ENCODE measurements at regions not wholly inside any gene's neighbourhood (a gene's known extent, or its start where the extent isn't known, plus 50 kb on each side); places are given as distances from the start of the nearest gene placed in this dataset.
"Not testable (repeated sequence)": the region's sequence is repeated elsewhere in the genome, so short reads cannot be mapped to it uniquely, and the experiment has no call there.

- no peak for FAIRE-seq
These were observed 938.5 kb upstream of the ACO1 start for GRCh38 chr9:31445960-31446359.

- no peak for FAIRE-seq
These were observed 917.4 kb upstream of the ACO1 start for GRCh38 chr9:31467075-31467474.

- FAIRE-seq = no peak
These were observed 914.4 kb upstream of the ACO1 start for GRCh38 chr9:31470051-31470450.

GRCh38 chr9:31471010-31471409 lies 913.4 kb upstream of the ACO1 start:
- FAIRE-seq = no peak

GRCh38 chr9:31486630-31487029 lies 897.8 kb upstream of the ACO1 start:
- FAIRE-seq = no peak

GRCh38 chr9:31490551-31491106 lies 893.8 kb upstream of the ACO1 start:
- no peak for FAIRE-seq

- FAIRE-seq = no peak
These were observed 892.2 kb upstream of the ACO1 start for GRCh38 chr9:31492229-31492628.

GRCh38 chr9:31500422-31500821 lies 884.0 kb upstream of the ACO1 start:
- FAIRE-seq = no peak

- no peak for FAIRE-seq
These were observed 865.4 kb upstream of the ACO1 start for GRCh38 chr9:31519011-31519410.

- no peak for FAIRE-seq
These were observed 865.0 kb upstream of the ACO1 start for GRCh38 chr9:31519424-31519823.

GRCh38 chr9:31519826-31520225 lies 864.6 kb upstream of the ACO1 start:
- no peak for FAIRE-seq

GRCh38 chr9:31520301-31521085 lies 864.0 kb upstream of the ACO1 start:
- FAIRE-seq = no peak

GRCh38 chr9:31535651-31536050 lies 848.8 kb upstream of the ACO1 start:
- FAIRE-seq = no peak

GRCh38 chr9:31536471-31536870 lies 848.0 kb upstream of the ACO1 start:
- FAIRE-seq = no peak

GRCh38 chr9:31541721-31542281 lies 842.6 kb upstream of the ACO1 start:
- no peak for FAIRE-seq

GRCh38 chr9:31542384-31543055 lies 841.9 kb upstream of the ACO1 start:
- FAIRE-seq = no peak

GRCh38 chr9:31554941-31555340 lies 829.5 kb upstream of the ACO1 start:
- FAIRE-seq = no peak

GRCh38 chr9:31556667-31557463 lies 827.6 kb upstream of the ACO1 start:
- FAIRE-seq = no peak

- not testable (repeated sequence) for FAIRE-seq
These were observed 812.3 kb upstream of the ACO1 start for GRCh38 chr9:31572190-31572589.

GRCh38 chr9:31573561-31573960 lies 810.9 kb upstream of the ACO1 start:
- no peak for FAIRE-seq

- FAIRE-seq = no peak
These were observed 810.3 kb upstream of the ACO1 start for GRCh38 chr9:31574006-31574765.

GRCh38 chr9:31582071-31582470 lies 802.4 kb upstream of the ACO1 start:
- FAIRE-seq = no peak

Measured in islet of Langerhans (tissue), 1 donor.